ENCODE measurements at regions not wholly inside any gene's neighbourhood (a gene's known extent, or its start where the extent isn't known, plus 50 kb on each side); places are given as distances from the start of the nearest gene placed in this dataset.

- TF ChIP-seq CTCF (IDR thresholded peaks at IDR 0.05; ENCODE audit: insufficient read depth, low read depth, low read length): no peak
- TF ChIP-seq EZH2 (IDR thresholded peaks at IDR 0.05; ENCODE audit: insufficient read depth, low read length): no peak
Observed at GRCh38 chr5:106906199-106906598, 764.5 kb downstream of the EFNA5 start.

Data from astrocyte (in vitro differentiated cells and primary cell).